ENCODE measurements at regions not wholly inside any gene's neighbourhood (a gene's known extent, or its start where the extent isn't known, plus 50 kb on each side); places are given as distances from the start of the nearest gene placed in this dataset.

DNA sequence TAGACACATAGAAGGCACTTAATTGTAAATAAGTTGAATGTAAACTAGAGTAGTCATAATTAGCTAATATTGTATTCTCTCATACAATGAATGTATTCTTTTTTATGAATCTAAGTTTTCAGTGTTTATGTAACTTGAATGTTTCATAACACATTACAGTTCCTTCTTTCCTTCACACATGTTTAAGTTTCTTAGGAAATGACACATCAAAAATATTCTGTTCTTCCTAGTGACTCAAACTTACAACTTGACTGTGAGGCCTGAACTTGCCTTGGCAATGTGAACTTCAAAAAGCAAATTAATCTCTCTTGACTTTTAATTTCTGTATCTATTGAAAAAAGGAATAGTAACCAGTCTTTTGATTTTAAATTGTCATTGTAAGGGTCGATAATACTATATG is 700.1 kb downstream of the KCNT2 start:
- intact Hi-C loops (cut with DNase I) = no loop called here
- ATAC-seq = no peak
- H3K4me1 ChIP-seq = no peaks in the 10 kb centered on the region
- no peak overlapping the region for H3K27ac ChIP-seq
- no peak overlapping the region for H3K4me3 ChIP-seq
- no peaks in the 10 kb centered on the region for H3K27me3 ChIP-seq
- TF ChIP-seq CTCF (IDR thresholded peaks at IDR 0.05) = no peak
- no peak for DNase-seq
- H3K9me3 ChIP-seq = no peaks in the 10 kb centered on the region
- no peaks in the 10 kb centered on the region for H3K36me3 ChIP-seq

DNA sequence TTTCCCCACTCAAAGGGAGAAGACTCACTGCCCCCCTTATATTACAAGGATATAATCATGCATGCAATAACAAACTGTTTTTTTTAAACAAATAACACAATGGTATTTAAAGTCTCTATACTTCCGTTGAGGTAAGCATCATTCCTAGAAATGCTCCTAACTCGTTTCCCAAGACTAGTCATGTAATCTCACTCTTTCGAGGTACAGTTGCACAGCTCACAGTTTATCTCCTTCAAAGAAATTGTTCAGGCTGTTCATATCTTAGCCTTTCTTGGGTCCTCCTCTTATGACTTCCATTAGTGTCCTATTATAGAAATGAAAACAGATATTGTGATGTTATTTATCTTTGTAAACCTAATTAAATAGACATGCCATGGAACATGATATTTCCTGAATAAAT is 705.0 kb downstream of the KCNT2 start:
- DNase-seq (no peak), ATAC-seq (no peak)
- Histone ChIP-seq H3K27me3 (no peaks in the 10 kb centered on the region), H3K27ac (no peak overlapping the region), H3K4me3 (no peak overlapping the region), H3K4me1 (no peaks in the 10 kb centered on the region), H3K9me3 (no peaks in the 10 kb centered on the region), H3K36me3 (no peaks in the 10 kb centered on the region)
- intact Hi-C loops (cut with DNase I) = no loop called here
- no peak for TF ChIP-seq CTCF (IDR thresholded peaks at IDR 0.05)

- H3K36me3 ChIP-seq = no peaks in the 10 kb centered on the region
- no peak overlapping the region for H3K27ac ChIP-seq
- no peaks in the 10 kb centered on the region for H3K4me1 ChIP-seq
- H3K4me3 ChIP-seq = no peak overlapping the region
- TF ChIP-seq CTCF (IDR thresholded peaks at IDR 0.05) = no peak
- no peaks in the 10 kb centered on the region for H3K9me3 ChIP-seq
- DNase-seq (no peak), ATAC-seq (no peak)
- intact Hi-C loops (cut with DNase I) = no loop called here
- no peaks in the 10 kb centered on the region for H3K27me3 ChIP-seq
These were observed 705.5 kb downstream of the KCNT2 start for GRCh38 chr1:195902779-195903178.

DNA sequence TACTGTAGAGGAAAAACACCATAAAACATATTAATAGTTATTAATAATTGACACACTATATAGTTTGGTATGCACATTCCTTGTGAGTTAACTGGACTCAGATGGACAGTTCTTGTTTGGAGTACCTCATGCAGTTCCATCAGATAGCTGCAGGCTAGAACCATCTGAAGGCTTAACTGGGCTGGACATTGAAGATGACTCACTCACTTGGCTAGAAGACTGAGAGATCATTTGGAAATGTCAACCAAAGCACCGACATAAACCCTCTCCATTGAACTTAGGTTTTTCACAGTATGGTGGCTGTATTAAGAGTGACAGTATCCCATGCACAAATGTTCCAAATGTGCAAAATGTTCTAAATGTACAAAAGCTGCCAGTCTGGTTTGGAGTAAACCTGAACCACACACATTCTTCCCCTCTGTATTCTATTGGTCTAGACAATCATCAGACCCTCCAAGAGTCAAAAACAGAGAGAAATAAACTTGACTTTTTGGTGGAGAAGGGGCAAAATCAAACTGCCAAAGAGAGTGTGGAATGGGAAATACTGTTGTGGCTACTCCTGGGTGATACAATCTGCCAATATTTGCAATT is 708.4 kb downstream of the KCNT2 start:
- ATAC-seq (no peak), DNase-seq (no peak)
- no peaks in the 10 kb centered on the region for H3K36me3 ChIP-seq
- H3K4me3 ChIP-seq = no peak overlapping the region
- H3K27ac ChIP-seq = no peak overlapping the region
- intact Hi-C loops (cut with DNase I) = no loop called here
- H3K9me3 ChIP-seq = no peaks in the 10 kb centered on the region
- H3K4me1 ChIP-seq = no peaks in the 10 kb centered on the region
- no peak for TF ChIP-seq CTCF (IDR thresholded peaks at IDR 0.05)
- no peaks in the 10 kb centered on the region for H3K27me3 ChIP-seq

DNA sequence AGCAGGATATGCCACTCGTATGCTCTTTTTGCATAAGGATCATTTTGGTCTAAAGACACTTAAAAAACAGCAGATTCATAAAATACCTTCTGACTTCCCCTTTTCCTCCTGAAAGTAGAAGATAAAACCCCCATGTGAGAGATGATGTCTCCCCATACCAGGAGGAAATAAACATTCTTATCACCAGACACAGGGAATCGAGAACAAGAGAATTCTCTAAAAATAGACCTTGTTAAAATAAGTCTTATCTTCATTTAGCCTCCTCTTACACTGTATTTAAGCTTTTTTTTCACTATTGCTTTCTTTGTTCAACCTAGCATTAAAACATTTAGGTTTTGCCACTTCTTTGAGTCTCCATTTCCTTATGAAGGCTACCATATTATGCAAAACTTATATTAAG is 709.3 kb downstream of the KCNT2 start:
- Histone ChIP-seq H3K9me3 (no peaks in the 10 kb centered on the region), H3K27ac (no peak overlapping the region), H3K4me3 (no peak overlapping the region), H3K4me1 (no peaks in the 10 kb centered on the region), H3K27me3 (no peaks in the 10 kb centered on the region), H3K36me3 (no peaks in the 10 kb centered on the region)
- ATAC-seq (no peak), DNase-seq (no peak)
- intact Hi-C loops (cut with DNase I) = no loop called here
- TF ChIP-seq CTCF (IDR thresholded peaks at IDR 0.05) = no peak

Data from left lung (tissue), 4 donors.